ENCODE measurements at regions not wholly inside any gene's neighbourhood (a gene's known extent, or its start where the extent isn't known, plus 50 kb on each side); places are given as distances from the start of the nearest gene placed in this dataset.

DNA sequence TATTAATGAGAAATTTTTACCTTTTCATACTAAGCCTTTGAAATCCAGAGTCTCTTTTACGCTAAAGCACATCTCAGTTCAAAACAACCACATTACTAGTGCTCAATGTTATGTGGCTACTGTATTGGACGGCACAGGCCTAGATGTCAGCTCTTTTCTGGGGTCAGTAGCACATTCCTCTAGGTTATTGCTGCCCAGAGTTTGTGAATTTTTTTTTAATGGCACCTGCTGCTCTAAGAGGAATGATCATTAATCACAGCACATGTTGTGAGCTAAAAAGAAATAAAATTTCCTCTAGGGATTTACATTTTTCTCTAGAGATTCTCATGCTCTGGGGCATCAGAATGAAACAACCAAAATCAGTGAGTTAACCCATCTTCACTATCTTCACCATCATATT lies 436.8 kb upstream of the THBS1 start:
- Histone ChIP-seq H3K4me1 (no peaks in the 10 kb centered on the region), H3K36me3 (ENCODE audit: insufficient read depth in 1 of 2, low read depth in 1 of 2) (no peaks in the 10 kb centered on the region), H3K4me3 (no peak overlapping the region), H3K9me3 (no peaks in the 10 kb centered on the region), H3K27me3 (ENCODE audit: insufficient read depth in 3 of 3, low read length in 2 of 3) (no peaks in the 10 kb centered on the region), H3K27ac (no peak overlapping the region)
- intact Hi-C loops (cut with DNase I), result no loop called here
- TF ChIP-seq, protein P1, sequence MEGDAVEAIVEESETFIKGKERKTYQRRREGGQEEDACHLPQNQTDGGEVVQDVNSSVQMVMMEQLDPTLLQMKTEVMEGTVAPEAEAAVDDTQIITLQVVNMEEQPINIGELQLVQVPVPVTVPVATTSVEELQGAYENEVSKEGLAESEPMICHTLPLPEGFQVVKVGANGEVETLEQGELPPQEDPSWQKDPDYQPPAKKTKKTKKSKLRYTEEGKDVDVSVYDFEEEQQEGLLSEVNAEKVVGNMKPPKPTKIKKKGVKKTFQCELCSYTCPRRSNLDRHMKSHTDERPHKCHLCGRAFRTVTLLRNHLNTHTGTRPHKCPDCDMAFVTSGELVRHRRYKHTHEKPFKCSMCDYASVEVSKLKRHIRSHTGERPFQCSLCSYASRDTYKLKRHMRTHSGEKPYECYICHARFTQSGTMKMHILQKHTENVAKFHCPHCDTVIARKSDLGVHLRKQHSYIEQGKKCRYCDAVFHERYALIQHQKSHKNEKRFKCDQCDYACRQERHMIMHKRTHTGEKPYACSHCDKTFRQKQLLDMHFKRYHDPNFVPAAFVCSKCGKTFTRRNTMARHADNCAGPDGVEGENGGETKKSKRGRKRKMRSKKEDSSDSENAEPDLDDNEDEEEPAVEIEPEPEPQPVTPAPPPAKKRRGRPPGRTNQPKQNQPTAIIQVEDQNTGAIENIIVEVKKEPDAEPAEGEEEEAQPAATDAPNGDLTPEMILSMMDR (IDR thresholded peaks at IDR 0.05), result no peak
- no peak for DNase-seq
- ATAC-seq, result no peak
- WGBS, 3 donors, result 67 to 89% (median 71%) methylated on average over 2 of the region's 2 CpGs

DNA sequence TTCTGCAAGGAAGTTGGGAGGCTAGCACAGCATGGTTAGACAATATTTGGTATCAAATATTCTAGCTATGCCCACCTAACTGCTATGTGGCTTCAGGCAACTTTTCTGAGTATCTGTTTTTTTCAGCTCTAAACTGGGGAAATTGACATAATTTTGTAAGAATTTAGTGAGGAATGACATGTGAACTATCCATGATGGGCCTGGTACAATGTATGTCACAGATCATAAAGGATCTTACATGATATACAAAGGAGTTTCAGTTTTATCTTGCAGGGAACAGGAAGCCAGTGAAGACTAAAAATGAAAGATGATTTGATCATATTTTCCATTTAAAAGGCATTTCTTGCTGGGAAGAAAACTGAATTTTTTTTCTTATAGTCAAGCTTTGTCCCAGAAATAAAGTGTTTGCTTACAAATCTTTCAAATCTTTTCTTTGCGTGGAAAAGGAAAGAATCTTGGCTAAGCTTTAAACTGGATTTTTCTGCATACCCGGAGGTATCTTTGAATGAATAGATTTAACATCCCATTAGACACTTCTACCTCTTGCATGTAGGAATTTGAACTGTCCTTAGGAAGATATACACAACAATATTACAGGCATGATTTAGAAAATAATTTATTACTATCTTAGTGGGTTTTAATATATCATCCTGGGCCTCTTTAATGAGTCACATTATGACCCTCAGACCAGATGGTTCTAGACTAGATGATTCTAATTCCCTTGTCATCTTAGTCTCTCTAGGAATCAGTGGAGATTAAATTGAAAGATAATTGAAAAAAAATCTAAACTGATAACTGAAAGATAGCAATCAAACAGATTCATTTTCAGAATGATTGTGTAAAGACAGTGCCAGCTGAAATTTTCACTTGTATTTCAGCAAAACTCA lies 436.0 kb upstream of the THBS1 start:
- TF ChIP-seq, protein P1 (IDR thresholded peaks at IDR 0.05), result no peak
- H3K27me3 ChIP-seq (ENCODE audit: insufficient read depth in 3 of 3, low read length in 2 of 3), result no peaks in the 10 kb centered on the region
- intact Hi-C loops (cut with DNase I), result no loop called here

DNA sequence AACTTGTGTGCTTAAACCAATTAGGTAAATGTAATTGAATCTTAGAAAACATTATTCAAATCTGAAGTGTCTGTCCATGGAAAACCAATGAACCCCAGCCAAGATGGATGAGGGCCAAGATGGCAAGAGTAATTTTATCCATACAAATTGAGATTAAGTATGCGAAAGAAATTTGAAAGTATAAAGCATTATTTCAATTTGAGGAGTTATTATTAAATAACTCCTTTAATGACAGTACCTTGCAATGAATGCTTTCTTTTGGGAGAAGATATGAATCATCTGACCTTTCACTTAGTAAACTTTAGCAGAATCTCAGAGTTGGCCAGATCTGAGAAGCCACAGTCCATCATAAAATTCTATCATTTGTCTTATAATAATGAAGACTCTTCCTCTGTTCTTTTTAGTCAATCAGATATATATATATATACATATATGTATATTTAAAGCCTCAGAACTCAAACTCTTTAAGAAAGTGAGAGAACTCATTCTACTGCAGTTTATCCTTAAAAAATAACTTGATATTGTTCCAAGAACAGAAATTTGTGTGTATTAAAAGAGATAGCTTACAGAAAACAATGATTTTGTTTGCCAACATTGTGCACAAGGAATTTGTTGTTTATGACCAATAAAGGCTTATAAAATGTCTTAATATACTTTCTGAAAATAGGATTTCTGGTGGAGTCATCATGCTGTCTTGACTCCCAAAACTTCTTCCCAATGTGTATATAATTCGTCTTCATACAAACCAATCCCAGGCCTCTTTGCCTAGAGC lies 434.8 kb upstream of the THBS1 start:
- TF ChIP-seq, protein P1 (IDR thresholded peaks at IDR 0.05), result no peak
- Histone ChIP-seq H3K27me3 (ENCODE audit: insufficient read depth in 3 of 3, low read length in 2 of 3) (no peaks in the 10 kb centered on the region), H3K27ac (no peak overlapping the region), H3K9me3 (no peaks in the 10 kb centered on the region), H3K36me3 (ENCODE audit: insufficient read depth in 1 of 2, low read depth in 1 of 2) (no peaks in the 10 kb centered on the region), H3K4me1 (no peaks in the 10 kb centered on the region), H3K4me3 (no peak overlapping the region)
- ATAC-seq (no peak), DNase-seq (no peak)
- WGBS, 3 donors, result 66 to 80% (median 74%) methylated on average over 2 of the region's 2 CpGs
- intact Hi-C loops (cut with DNase I), result no loop called here

More for the DNA sequence above, 436.0 kb upstream of the THBS1 start:
- no peaks in the 10 kb centered on the region for H3K4me1 ChIP-seq
- 47 to 58% (median 49%) methylated on average over 2 of the region's 2 CpGs for WGBS, 3 donors
- no peak overlapping the region for H3K4me3 ChIP-seq
- ATAC-seq, result no peak
- DNase-seq, result no peak
- H3K9me3 ChIP-seq, result no peaks in the 10 kb centered on the region
- no peaks in the 10 kb centered on the region for H3K36me3 ChIP-seq (ENCODE audit: insufficient read depth in 1 of 2, low read depth in 1 of 2)
- no peak overlapping the region for H3K27ac ChIP-seq

DNA sequence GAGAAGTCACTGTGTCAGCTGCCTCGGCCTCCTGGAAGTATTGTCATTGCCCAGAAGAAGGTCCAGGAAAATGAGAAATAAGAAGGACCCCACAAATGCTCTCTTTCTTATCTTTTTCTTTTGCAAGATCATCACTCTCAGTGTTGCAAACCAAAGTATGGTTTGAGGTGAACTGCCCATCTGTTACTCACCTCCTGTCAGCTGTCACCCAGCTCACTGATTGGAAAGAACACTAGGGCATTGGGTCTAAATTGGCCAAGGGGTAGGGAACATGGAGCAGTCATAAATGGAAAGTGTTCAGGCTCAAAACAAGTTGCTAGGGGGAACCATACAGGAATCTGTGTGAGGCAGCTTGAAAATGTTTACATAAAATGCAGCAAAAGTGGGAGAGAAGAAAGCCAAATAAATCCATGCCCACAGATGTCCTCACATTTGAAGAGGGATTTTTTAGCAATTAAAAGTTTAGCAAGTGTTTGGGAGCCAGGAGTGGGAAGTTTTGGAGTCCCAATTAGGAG lies 431.2 kb upstream of the THBS1 start:
- Histone ChIP-seq H3K27ac (no peak overlapping the region), H3K36me3 (ENCODE audit: insufficient read depth in 1 of 2, low read depth in 1 of 2) (no peaks in the 10 kb centered on the region), H3K4me1 (no peaks in the 10 kb centered on the region), H3K9me3 (no peaks in the 10 kb centered on the region), H3K4me3 (no peak overlapping the region), H3K27me3 (ENCODE audit: insufficient read depth in 3 of 3, low read length in 2 of 3) (no peaks in the 10 kb centered on the region)
- TF ChIP-seq, protein P1 (IDR thresholded peaks at IDR 0.05), result no peak
- no peak for ATAC-seq
- intact Hi-C loops (cut with DNase I), result no loop called here
- no peak for DNase-seq
- WGBS, 3 donors, result 73 to 96% (median 90%) methylated on average over 1 of the region's 1 CpG
